ENCODE measurements at regions not wholly inside any gene's neighbourhood (a gene's known extent, or its start where the extent isn't known, plus 50 kb on each side); places are given as distances from the start of the nearest gene placed in this dataset.

- H3K23me2 ChIP-seq (ENCODE audit: insufficient read length, low read depth, low read length, poor library complexity, severe bottlenecking): no peaks in the 10 kb centered on the region
- TF ChIP-seq CTCF (conservative IDR thresholded peaks at IDR 0.05): no peak
- no peak overlapping the region for H2AFZ ChIP-seq (ENCODE audit: low read length)
- no peaks in the 10 kb centered on the region for H3K79me1 ChIP-seq (ENCODE audit: insufficient read depth, low read depth, low read length, poor library complexity, severe bottlenecking)
- H2BK5ac ChIP-seq (ENCODE audit: insufficient read length, low read length): no peak overlapping the region
- no peaks in the 10 kb centered on the region for H3K9me3 ChIP-seq (ENCODE audit: control insufficient read depth, low read depth, low read length)
- no peak overlapping the region for H4K8ac ChIP-seq (replicated peaks; ENCODE audit: insufficient read length, low read depth, low read length)
- H2BK20ac ChIP-seq (ENCODE audit: low read depth, low read length, poor library complexity, severe bottlenecking): no peak overlapping the region
- no CpG with 5 or more reads among the region's 4 CpGs for WGBS (ENCODE audit: extremely low coverage, insufficient read length, low lambda C conversion rate)
- peak; percentile 33 for DNase-seq
- Mint-ChIP-seq H3K36me3 (ENCODE audit: insufficient read depth in 1 of 3, low read depth in 3 of 3) (peaks cover 0 to 6% (median 0%) of the 10 kb centered on the region in 3 experiments; a peak in 1 of 7 replicates), H3K4me3 (no peak overlapping the region), H3K9me3 (no peaks in the 10 kb centered on the region; a peak in 1 of 5 replicates), H3K27ac (no peak overlapping the region), H3K4me1 (peaks cover 9 to 10% of the 10 kb centered on the region in 2 experiments), H3K27me3 (ENCODE audit: low read depth) (no peaks in the 10 kb centered on the region; the same call in none of the 2 replicates)
- no peak overlapping the region for H3K56ac ChIP-seq (ENCODE audit: insufficient read length, low read depth, low read length)
- no peak overlapping the region for H2AK5ac ChIP-seq (ENCODE audit: insufficient read length, low read length)
- H3K18ac ChIP-seq (ENCODE audit: insufficient read length, low read depth, low read length): no peak overlapping the region
- H2BK15ac ChIP-seq (ENCODE audit: low read depth, low read length): no peak overlapping the region
- no peaks in the 10 kb centered on the region for H3K27me3 ChIP-seq (ENCODE audit: insufficient read depth, low read length)
- H3K9ac ChIP-seq (ENCODE audit: extremely low read depth, insufficient read length, low read length): no peak overlapping the region
- H3K23ac ChIP-seq (ENCODE audit: insufficient read length, low read depth, low read length): no peak overlapping the region
- H3T11ph ChIP-seq (ENCODE audit: low read length): no peak overlapping the region
- no peak overlapping the region for H2BK120ac ChIP-seq (ENCODE audit: low read depth, low read length, poor library complexity, severe bottlenecking)
- no peak overlapping the region for H3K27ac ChIP-seq (ENCODE audit: insufficient read length, low read depth, low read length)
- H2BK12ac ChIP-seq (ENCODE audit: insufficient read length, low read depth, low read length): no peak overlapping the region
- H4K91ac ChIP-seq (ENCODE audit: insufficient read length, low read depth, low read length): no peak overlapping the region
- H3K4me2 ChIP-seq (ENCODE audit: insufficient read depth, insufficient read length, low read length): no peak overlapping the region
- H3K79me2 ChIP-seq (ENCODE audit: insufficient read depth, low read length): no peaks in the 10 kb centered on the region
- no peaks in the 10 kb centered on the region; the same call in 1 of the 2 replicates for H3K4me1 ChIP-seq (ENCODE audit: insufficient read depth, low read length)
- H3K4ac ChIP-seq (ENCODE audit: low read depth, low read length): no peak overlapping the region
- H4K5ac ChIP-seq (ENCODE audit: insufficient read length, low read depth, low read length): no peak overlapping the region
- no peaks in the 10 kb centered on the region for H4K20me1 ChIP-seq (ENCODE audit: control insufficient read depth, insufficient read depth, insufficient read length)
- H3K14ac ChIP-seq (ENCODE audit: insufficient read depth, low read length): no peak overlapping the region
Observed at GRCh38 chr4:58507079-58507478, 1396.9 kb upstream of the IGFBP7 start.
